ENCODE measurements at regions not wholly inside any gene's neighbourhood (a gene's known extent, or its start where the extent isn't known, plus 50 kb on each side); places are given as distances from the start of the nearest gene placed in this dataset.
"Not testable (repeated sequence)": the region's sequence is repeated elsewhere in the genome, so short reads cannot be mapped to it uniquely, and the experiment has no call there.

GRCh38 chr7:32774541-32774951, 117.0 kb downstream of the KBTBD2 start:
- H3K36me3 ChIP-seq (ENCODE audit: insufficient read depth, low read length) = no peaks in the 10 kb centered on the region
- no peaks in the 10 kb centered on the region for H3K9me3 ChIP-seq (ENCODE audit: insufficient read depth, low read depth, low read length)
- no peak overlapping the region for H3K4me2 ChIP-seq (ENCODE audit: low read depth, low read length, poor library complexity, severe bottlenecking)
- no peak overlapping the region for H3K4me3 ChIP-seq (ENCODE audit: low read length, poor library complexity, severe bottlenecking)
- H3K4me1 ChIP-seq (ENCODE audit: insufficient read depth, low read length, poor library complexity, severe bottlenecking) = no peaks in the 10 kb centered on the region
- no peaks in the 10 kb centered on the region for H3F3A ChIP-seq (ENCODE audit: low read depth)
- no peak overlapping the region for H3K9ac ChIP-seq (ENCODE audit: low read depth, low read length, poor library complexity, severe bottlenecking)
- TF ChIP-seq CTCF (conservative IDR thresholded peaks at IDR 0.05; ENCODE audit: low read length) (no peak), EZH2phosphoT487 (IDR thresholded peaks at IDR 0.05; ENCODE audit: borderline replicate concordance) (no peak)
- H3K79me2 ChIP-seq (ENCODE audit: insufficient read depth, low read length) = no peaks in the 10 kb centered on the region
- H3K9me2 ChIP-seq (replicated peaks; ENCODE audit: low read depth, low read length) = no peaks in the 10 kb centered on the region
- no peaks in the 10 kb centered on the region for H4K20me1 ChIP-seq (ENCODE audit: insufficient read depth, low read length, poor library complexity, severe bottlenecking)
- no peaks in the 10 kb centered on the region for H3K27me3 ChIP-seq (ENCODE audit: insufficient read depth, low read length, poor library complexity, severe bottlenecking)
- H2AFZ ChIP-seq (ENCODE audit: low read length) = no peak overlapping the region

DNA sequence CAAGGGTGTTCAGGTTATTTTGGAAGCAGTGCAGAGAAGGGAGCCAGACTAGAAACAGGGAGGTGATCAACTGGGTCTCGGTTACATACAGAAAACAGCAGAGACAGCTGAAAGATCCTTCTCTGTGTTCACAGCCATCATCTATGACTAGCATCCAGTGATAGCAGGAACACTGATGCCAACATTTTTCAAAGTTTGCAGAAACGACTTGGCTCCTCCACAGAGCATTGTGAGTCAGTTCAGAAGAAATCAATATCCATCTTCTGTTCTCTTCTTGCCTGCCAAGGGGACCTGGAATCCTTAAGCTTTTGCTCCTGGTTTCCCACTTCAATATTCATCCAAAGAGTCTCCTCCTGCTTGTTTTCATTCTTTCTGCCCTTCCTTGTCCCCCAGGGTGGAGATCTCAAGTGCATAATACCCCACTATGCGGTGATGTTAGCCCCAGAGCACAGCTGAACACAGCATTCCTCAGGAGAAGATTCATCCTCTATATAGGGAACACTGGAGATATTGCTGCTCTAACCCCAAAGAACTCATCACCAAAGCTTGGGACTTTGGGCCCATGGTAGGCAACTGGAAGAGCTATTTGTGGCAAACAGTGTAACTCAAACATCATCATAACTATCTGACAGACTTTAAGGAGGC, 122.6 kb downstream of the KBTBD2 start:
- not testable (repeated sequence) for H4K20me1 ChIP-seq (ENCODE audit: insufficient read depth, low read length, poor library complexity, severe bottlenecking); H3K36me3 ChIP-seq (ENCODE audit: insufficient read depth, low read length); H3K4me3 ChIP-seq (ENCODE audit: low read length, poor library complexity, severe bottlenecking); H3K9me2 ChIP-seq (replicated peaks; ENCODE audit: low read depth, low read length); H3F3A ChIP-seq (ENCODE audit: low read depth); H3K27me3 ChIP-seq (ENCODE audit: insufficient read depth, low read length, poor library complexity, severe bottlenecking); H3K9me3 ChIP-seq (ENCODE audit: insufficient read depth, low read depth, low read length); H3K4me2 ChIP-seq (ENCODE audit: low read depth, low read length, poor library complexity, severe bottlenecking); H2AFZ ChIP-seq (ENCODE audit: low read length); H3K9ac ChIP-seq (ENCODE audit: low read depth, low read length, poor library complexity, severe bottlenecking); H3K4me1 ChIP-seq (ENCODE audit: insufficient read depth, low read length, poor library complexity, severe bottlenecking); H3K79me2 ChIP-seq (ENCODE audit: insufficient read depth, low read length)

GRCh38 chr7:32768338-32768737, 123.2 kb downstream of the KBTBD2 start:
- not testable (repeated sequence) for H3F3A ChIP-seq (ENCODE audit: low read depth); H3K4me1 ChIP-seq (ENCODE audit: insufficient read depth, low read length, poor library complexity, severe bottlenecking); H2AFZ ChIP-seq (ENCODE audit: low read length); H3K27me3 ChIP-seq (ENCODE audit: insufficient read depth, low read length, poor library complexity, severe bottlenecking); H3K4me3 ChIP-seq (ENCODE audit: low read length, poor library complexity, severe bottlenecking); H3K9me3 ChIP-seq (ENCODE audit: insufficient read depth, low read depth, low read length); H3K36me3 ChIP-seq (ENCODE audit: insufficient read depth, low read length); H3K4me2 ChIP-seq (ENCODE audit: low read depth, low read length, poor library complexity, severe bottlenecking); H4K20me1 ChIP-seq (ENCODE audit: insufficient read depth, low read length, poor library complexity, severe bottlenecking); H3K9ac ChIP-seq (ENCODE audit: low read depth, low read length, poor library complexity, severe bottlenecking); H3K79me2 ChIP-seq (ENCODE audit: insufficient read depth, low read length); H3K9me2 ChIP-seq (replicated peaks; ENCODE audit: low read depth, low read length)

- not testable (repeated sequence) for H3K79me2 ChIP-seq (ENCODE audit: insufficient read depth, low read length)
Measured at GRCh38 chr7:32765649-32766251, 125.8 kb downstream of the KBTBD2 start.

More at GRCh38 chr7:32765649-32766251, 125.8 kb downstream of the KBTBD2 start:
- H3K9me3 ChIP-seq (ENCODE audit: insufficient read depth, low read depth, low read length); H3K4me2 ChIP-seq (ENCODE audit: low read depth, low read length, poor library complexity, severe bottlenecking); H2AFZ ChIP-seq (ENCODE audit: low read length); H3K36me3 ChIP-seq (ENCODE audit: insufficient read depth, low read length); H4K20me1 ChIP-seq (ENCODE audit: insufficient read depth, low read length, poor library complexity, severe bottlenecking); H3K4me1 ChIP-seq (ENCODE audit: insufficient read depth, low read length, poor library complexity, severe bottlenecking); H3K27me3 ChIP-seq (ENCODE audit: insufficient read depth, low read length, poor library complexity, severe bottlenecking); H3K9me2 ChIP-seq (replicated peaks; ENCODE audit: low read depth, low read length); H3K4me3 ChIP-seq (ENCODE audit: low read length, poor library complexity, severe bottlenecking); H3F3A ChIP-seq (ENCODE audit: low read depth); H3K9ac ChIP-seq (ENCODE audit: low read depth, low read length, poor library complexity, severe bottlenecking): not testable (repeated sequence)
- TF ChIP-seq CTCF (conservative IDR thresholded peaks at IDR 0.05; ENCODE audit: low read length) = peak; percentile 56

Measured in Loucy (cell line).